HFFc6 (cell line): ENCODE measurements at regions not wholly inside any gene's neighbourhood (a gene's known extent, or its start where the extent isn't known, plus 50 kb on each side); places are given as distances from the start of the nearest gene placed in this dataset.
A peak's percentile ranks its signal among the peaks of the same experiment; 100 is the strongest.

Experiments used
- DNase-seq: peaks from one replicate; pipeline ENCODE4 v3.0.0-alpha.2; 2018
- H3K27ac Mint-ChIP-seq: 2 replicates; pipeline ENCODE4 v1.8.0; 2020; ENCODE audit warnings: mild to moderate bottlenecking, mixed read lengths
- H3K27me3 Mint-ChIP-seq: 2 replicates; pipeline ENCODE4 v1.8.0; 2021; ENCODE audit warnings: mild to moderate bottlenecking, moderate library complexity, mixed read lengths; ENCODE audit not compliant: insufficient read depth
- H3K36me3 Mint-ChIP-seq: 2 replicates; pipeline ENCODE4 v1.8.0; 2021; ENCODE audit warnings: low read depth, mixed read lengths
- H3K4me1 Mint-ChIP-seq: 2 replicates; pipeline ENCODE4 v1.8.0; 2020; ENCODE audit warnings: low read depth, mixed read lengths
- H3K4me3 Mint-ChIP-seq: 2 replicates; pipeline ENCODE4 v1.8.0; 2020; ENCODE audit warnings: mild to moderate bottlenecking, moderate library complexity, mixed read lengths
- H3K9me3 Mint-ChIP-seq: 2 replicates; pipeline ENCODE4 v1.8.0; 2020; ENCODE audit warnings: mild to moderate bottlenecking, mixed read lengths
- TF ChIP-seq, protein P1 (sequence below): fragments of 200-600 bp; sonication (generic); IDR thresholded peaks from 2 replicates; pipeline ENCODE4 v1.5.0; 2021; ENCODE audit warnings: antibody characterized with exemption, mild to moderate bottlenecking

DNA sequence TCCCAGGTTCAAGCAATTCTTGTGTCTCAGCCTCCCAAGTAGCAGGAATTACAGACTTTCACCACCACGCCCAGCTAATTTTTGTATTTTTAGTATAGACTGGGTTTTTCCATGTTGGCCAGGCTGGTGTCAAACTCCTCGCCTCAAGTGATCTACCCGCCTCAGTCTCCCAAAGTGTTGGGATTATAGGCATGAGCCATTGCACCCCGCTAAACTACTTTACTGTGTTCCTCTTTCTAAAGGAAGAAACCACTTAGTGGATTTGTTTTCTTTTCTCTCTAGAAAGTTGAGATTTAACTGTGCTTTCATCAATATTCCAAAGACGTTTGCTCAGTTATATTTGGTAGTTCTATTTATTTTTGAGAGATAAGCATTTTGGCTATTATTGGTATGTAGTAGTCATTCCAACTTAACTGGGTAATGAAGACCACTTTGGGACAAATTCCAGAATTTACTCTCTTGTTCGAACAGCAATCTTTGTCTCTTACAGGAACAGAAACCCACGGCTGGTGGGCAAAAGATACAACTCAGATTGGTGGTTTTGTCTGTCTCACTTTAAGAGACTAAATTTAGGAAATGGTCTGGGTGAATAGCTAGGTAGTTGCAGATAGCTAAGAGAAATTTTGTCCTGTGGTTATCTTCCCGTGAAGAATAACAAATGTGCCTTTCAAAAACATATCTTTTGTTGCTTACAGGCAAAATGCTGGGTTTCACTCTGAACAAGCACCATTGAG is 103.5 kb upstream of the CD55 start:
- no peak for DNase-seq
- no peaks in the 10 kb centered on the region for H3K36me3 Mint-ChIP-seq
- peaks cover 25% of the 10 kb centered on the region for H3K4me1 Mint-ChIP-seq
- H3K27me3 Mint-ChIP-seq, result no peaks in the 10 kb centered on the region; the same call in 1 of the 2 replicates
- H3K9me3 Mint-ChIP-seq, result no peaks in the 10 kb centered on the region
- H3K27ac Mint-ChIP-seq, result no peak overlapping the region; the same call in 1 of the 2 replicates
- TF ChIP-seq, protein P1, sequence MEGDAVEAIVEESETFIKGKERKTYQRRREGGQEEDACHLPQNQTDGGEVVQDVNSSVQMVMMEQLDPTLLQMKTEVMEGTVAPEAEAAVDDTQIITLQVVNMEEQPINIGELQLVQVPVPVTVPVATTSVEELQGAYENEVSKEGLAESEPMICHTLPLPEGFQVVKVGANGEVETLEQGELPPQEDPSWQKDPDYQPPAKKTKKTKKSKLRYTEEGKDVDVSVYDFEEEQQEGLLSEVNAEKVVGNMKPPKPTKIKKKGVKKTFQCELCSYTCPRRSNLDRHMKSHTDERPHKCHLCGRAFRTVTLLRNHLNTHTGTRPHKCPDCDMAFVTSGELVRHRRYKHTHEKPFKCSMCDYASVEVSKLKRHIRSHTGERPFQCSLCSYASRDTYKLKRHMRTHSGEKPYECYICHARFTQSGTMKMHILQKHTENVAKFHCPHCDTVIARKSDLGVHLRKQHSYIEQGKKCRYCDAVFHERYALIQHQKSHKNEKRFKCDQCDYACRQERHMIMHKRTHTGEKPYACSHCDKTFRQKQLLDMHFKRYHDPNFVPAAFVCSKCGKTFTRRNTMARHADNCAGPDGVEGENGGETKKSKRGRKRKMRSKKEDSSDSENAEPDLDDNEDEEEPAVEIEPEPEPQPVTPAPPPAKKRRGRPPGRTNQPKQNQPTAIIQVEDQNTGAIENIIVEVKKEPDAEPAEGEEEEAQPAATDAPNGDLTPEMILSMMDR, result no peak
- 0 out of 2 replicates have a peak overlapping the region, but pooled peaks have one; percentile 7 for H3K4me3 Mint-ChIP-seq

DNA sequence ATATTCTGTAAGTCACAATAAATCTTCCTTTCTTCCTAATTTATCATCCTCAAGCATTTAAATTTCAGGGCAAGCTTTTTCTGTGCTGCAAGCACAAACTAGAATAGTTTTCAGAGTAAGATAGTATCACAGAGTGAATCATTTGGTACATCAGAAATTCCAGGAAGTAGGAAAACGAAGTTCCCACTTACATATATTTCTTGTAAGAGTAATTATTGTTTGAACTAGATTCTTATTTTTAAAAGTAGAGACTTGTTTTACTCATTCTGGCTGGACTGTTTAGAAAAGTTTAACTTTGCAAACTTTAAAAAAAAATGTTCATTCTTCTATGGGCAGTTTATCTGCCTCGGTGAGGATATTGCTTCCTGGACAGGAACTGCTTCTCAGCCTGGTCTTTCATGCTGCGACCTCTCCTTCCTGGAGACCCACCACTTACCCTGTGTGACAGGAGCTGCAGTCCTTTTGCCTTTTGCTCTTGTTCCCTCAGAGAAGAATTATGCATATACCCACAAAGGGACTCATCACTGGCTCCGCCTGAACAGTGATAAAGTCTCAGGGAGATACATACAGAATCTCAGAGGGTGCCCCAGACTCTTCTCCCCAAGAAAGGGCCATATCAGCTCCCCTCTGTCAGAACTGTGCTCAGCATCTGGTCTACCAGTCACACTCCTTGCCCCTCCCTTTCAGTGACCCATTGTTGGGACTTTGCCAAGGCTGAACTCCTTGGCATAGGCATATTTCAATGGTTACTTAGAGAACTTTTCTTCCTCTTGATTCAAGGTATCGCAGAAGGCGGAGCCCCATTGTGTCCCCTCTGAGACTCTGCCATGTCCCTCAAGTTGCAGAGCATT is 102.7 kb upstream of the CD55 start:
- no peak for DNase-seq
- no peaks in the 10 kb centered on the region for H3K9me3 Mint-ChIP-seq
- H3K27ac Mint-ChIP-seq, result no peak overlapping the region; the same call in 1 of the 2 replicates
- no peaks in the 10 kb centered on the region; the same call in 1 of the 2 replicates for H3K27me3 Mint-ChIP-seq
- H3K4me3 Mint-ChIP-seq, result 0 out of 2 replicates have a peak overlapping the region, but pooled peaks have one; percentile 7
- TF ChIP-seq, protein P1, result no peak
- no peaks in the 10 kb centered on the region for H3K36me3 Mint-ChIP-seq
- H3K4me1 Mint-ChIP-seq, result peaks cover 28% of the 10 kb centered on the region

DNA sequence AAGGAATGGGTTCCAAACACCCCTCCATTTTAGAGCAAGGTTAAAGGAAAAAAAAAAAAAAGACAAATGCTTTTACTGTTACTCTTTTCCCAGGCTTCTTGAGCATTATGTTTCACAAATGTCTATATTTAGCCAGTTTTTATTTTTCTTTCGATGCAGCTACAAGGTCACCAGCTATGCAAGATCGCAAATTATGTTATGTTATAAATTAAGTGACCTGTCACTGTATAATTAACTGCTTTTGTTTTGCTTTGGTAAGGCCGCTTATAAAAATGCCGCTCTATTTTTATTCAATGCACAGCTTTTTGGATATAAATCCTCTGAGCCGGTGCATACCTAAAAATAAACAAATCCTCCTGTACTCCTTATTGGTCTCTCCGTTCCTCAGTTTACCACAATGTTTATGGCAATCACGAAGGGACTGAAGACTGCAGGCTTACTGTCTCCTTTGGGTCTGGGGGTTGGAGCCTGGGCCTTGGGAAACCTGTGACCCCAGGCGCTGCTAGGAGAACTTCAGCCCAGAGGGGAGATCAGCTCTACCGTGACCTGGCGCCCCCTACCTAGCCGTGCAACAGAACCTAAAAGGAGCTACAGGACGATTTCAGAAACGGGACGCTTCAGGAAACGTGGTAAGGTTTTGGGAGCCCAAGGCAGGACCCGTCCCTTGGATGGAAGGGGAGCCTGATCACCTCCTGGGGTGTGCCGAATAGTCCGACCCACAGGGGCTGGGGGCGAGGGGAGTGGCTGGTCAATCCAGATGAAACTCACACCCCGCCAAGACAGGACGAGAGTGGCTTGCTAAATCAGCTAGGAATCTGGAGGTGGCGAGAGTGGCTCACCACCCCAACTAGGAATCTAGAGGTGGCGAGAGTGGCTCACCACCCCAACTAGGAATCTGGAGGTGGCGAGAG is 101.2 kb upstream of the CD55 start:
- Mint-ChIP-seq H3K27ac (no peak overlapping the region), H3K4me1 (peaks cover 28% of the 10 kb centered on the region)
- TF ChIP-seq, protein P1, result no peak

DNA sequence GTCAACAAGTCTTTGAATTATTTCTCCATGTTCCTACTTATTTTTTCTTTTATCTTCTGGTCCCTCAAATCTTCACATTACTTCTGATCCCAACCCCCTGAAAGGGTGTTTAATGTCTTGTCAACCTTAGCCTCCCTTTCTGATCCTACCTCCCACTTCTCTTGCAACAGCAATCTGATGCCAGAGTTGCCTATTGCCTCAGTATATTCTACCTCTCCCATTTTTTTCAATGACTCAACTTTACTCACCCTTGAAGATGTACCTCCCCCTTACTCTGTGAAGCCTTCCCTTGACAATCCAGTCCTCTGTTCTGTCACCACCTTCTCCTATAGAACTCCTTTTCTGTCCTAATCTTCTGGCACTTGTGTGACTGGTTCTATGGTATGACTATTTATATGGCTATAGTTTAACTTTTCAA is 99.5 kb upstream of the CD55 start:
- H3K4me1 Mint-ChIP-seq, result peaks cover 28% of the 10 kb centered on the region
- H3K27ac Mint-ChIP-seq, result no peak overlapping the region
- H3K9me3 Mint-ChIP-seq, result no peaks in the 10 kb centered on the region
- H3K4me3 Mint-ChIP-seq, result no peak overlapping the region
- DNase-seq, result no peak
- TF ChIP-seq, protein P1, result no peak
- no peaks in the 10 kb centered on the region; the same call in 1 of the 2 replicates for H3K27me3 Mint-ChIP-seq
- H3K36me3 Mint-ChIP-seq, result no peaks in the 10 kb centered on the region

More for the DNA sequence above, 101.2 kb upstream of the CD55 start:
- no peaks in the 10 kb centered on the region; the same call in 1 of the 2 replicates for H3K27me3 Mint-ChIP-seq
- no peak overlapping the region for H3K4me3 Mint-ChIP-seq
- no peaks in the 10 kb centered on the region for H3K9me3 Mint-ChIP-seq
- no peaks in the 10 kb centered on the region for H3K36me3 Mint-ChIP-seq
- no peak for DNase-seq

- Mint-ChIP-seq H3K27ac (no peak overlapping the region), H3K9me3 (no peaks in the 10 kb centered on the region), H3K27me3 (no peaks in the 10 kb centered on the region; the same call in 1 of the 2 replicates), H3K36me3 (no peaks in the 10 kb centered on the region), H3K4me1 (peaks cover 24% of the 10 kb centered on the region), H3K4me3 (no peak overlapping the region)
- TF ChIP-seq, protein P1, result no peak
- DNase-seq, result no peak
Measured at GRCh38 chr1:207223162-207223561, 98.3 kb upstream of the CD55 start.
